GM18861 (cell line): ENCODE measurements at regions not wholly inside any gene's neighbourhood (a gene's known extent, or its start where the extent isn't known, plus 50 kb on each side); places are given as distances from the start of the nearest gene placed in this dataset.

Experiments
- ATAC-seq: cut with Tn5 transposase; IDR thresholded peaks from one replicate; pipeline ENCODE4 v1.9.1; 2021; ENCODE audit not compliant: unreplicated experiment

DNA sequence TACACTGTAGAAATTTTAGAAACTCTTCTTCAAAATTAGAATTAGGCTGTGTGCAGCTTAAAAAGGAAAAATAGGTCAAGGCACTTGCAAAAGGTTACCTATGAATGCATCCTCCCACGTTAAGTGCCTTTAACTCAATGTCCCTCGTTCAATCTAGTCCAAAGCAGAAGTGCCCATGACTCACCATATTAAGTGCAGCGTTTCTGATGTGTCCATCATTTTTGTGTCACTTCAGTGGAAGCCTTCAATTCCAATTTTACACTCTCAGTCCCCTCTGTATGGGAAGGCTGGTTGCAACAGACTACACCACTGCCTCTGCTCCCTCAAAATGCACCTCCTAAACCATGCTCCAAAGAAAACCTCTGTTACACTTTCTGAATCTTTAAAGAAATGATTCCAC is 53.4 kb downstream of the FOXB1 start:
- no peak for ATAC-seq

DNA sequence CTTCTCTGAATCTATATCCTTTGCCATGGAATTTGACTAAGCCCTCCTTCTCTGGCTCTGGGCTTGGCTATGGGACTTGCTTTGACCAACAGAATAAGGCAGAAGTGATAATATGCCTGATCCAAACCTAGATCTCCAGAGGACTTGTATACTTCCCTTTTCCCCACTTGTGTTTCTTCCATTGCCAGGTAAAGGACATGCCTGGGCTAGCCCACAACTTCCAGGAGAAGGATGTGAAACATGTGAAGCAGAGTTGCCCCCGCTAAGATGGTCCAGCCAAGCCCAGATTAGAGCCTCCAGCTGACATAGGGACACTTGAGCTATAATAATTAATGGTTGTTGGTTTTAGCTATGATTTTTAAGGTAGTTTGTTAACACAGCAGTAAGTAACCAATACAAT is 55.1 kb downstream of the FOXB1 start:
- ATAC-seq, result no peak

DNA sequence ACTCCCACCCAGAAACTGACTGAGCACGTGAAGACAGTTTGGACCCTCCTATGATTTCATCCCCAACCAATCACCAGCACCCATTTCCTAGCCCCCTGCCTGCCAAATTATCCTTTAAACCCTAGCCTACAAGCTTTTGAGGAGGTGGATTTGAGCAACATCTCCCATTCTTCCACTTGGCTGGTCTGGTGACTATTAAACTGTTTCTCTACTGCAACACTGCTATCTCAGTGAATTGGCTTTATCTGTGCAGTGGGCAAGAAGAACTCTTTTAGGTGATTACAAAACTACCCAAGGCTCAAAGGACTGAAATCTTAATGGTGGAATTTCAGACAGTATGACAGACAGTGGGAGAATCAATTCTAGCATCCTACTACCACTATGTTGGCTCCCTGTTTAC is 57.6 kb downstream of the FOXB1 start:
- ATAC-seq, result no peak

DNA sequence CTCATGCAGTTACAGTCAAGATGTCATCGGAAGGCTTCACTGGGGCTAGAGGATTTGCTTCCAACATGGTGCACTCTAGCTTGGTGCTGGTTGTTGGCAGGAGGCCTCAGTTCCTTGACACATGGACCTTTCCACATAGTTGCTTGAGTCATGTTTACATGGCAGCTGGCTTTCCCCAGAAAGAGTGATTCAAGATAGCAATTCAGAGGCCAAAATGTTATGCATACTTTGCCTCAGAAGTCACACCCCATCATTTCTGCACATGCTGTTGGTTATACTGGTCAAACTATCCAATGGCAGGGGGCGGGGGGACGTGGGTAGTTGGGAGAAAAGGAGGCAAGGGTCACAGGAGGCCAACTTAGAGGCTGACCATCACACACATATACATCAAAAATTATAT is 58.7 kb downstream of the FOXB1 start:
- no peak for ATAC-seq

DNA sequence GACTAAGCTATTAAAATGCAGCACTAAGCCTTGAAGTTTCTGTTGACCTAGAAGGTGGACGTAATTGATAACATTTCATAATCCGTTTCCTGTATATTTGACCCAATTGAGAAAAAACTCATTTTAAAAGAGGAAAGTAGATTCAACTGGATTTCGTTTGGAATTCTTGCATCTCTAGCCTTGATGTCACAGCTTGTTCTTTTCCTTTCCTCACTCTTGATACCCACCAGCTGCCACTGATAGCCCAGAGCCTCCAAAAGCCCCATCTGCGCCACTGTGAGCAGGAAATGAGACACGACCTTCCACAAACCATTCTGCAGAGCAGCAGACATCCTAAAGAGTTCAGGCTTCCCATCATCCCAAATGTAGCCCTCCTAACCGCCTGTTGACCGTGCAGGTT is 61.8 kb downstream of the FOXB1 start:
- ATAC-seq, result no peak

DNA sequence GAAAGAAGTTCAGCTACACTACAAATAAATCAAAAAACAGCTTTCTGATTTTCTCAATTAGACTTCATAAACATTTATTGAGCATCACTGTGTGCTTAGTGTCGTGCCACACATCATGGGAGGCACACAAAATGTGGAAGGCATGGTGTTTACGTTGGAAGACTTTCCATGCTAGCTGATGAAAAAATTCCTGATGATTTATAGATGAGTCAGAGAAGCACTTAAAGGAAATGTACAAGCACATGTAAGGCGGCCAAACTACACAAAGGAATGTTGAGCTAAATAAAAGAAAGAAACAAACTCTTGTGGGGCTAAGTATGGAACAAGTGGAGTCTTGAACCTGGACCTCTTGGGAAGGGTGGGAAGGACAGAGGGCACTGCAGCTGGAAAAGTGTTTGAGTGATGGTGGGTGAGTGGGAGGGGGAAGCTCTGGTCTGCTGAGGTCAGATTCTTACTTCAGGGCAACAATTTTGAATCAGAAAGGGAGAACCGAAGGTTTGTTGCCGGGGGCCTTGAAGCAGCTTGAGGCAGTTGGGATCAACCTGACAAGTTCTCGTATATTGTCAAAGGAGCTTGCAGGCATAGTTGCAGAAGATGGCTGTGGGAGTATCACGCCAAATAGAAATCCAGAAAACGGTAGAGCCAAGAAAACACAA is 66.9 kb downstream of the FOXB1 start:
- no peak for ATAC-seq

DNA sequence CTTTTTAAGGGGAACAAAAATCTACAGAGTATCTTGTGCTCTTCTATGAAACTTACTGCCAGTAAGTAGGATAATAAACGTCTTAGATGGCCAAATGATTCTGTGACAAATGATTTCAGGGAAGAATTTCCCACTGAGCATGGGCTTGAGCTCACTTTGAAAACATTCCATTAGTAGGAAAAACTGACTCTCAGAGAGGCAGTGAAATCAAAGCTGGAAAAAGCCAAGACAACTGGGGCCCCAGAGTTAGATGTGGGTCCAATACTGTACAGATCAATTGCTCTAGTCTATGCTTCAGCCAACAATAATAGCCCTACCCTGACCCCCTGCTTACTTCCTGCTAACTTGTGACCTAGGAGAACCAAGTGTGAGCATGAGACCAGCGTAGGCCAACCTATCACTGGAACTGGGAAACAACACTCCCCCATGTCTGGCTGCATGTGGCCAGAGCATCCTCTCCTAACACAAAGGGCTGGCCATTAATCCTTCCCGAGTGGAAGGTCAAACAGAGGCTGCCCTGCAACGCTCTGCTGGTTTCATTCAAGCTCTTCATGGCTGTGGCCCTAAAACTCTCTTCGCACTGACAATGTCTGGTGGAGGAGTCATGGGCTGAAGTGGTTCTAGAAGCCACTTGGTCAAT is 68.8 kb downstream of the FOXB1 start:
- no peak for ATAC-seq

DNA sequence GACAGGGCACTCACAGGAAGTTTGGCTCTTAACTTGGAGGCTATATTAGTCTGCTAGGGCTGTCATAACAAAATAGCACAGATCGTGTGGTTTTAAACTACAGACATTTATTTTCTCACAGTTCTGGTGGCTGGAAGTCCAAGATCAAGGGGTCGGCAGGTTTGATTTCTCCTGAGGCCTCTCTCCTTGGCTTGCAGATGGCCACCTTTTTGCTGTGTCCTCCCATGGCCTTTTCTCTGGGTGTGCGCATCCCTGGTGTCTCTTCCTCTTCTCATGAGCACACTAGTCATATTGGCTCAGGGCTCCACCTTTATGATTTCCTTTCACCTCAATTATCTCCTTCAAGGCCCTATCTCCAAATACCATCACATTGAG is 69.3 kb downstream of the FOXB1 start:
- ATAC-seq, result no peak

DNA sequence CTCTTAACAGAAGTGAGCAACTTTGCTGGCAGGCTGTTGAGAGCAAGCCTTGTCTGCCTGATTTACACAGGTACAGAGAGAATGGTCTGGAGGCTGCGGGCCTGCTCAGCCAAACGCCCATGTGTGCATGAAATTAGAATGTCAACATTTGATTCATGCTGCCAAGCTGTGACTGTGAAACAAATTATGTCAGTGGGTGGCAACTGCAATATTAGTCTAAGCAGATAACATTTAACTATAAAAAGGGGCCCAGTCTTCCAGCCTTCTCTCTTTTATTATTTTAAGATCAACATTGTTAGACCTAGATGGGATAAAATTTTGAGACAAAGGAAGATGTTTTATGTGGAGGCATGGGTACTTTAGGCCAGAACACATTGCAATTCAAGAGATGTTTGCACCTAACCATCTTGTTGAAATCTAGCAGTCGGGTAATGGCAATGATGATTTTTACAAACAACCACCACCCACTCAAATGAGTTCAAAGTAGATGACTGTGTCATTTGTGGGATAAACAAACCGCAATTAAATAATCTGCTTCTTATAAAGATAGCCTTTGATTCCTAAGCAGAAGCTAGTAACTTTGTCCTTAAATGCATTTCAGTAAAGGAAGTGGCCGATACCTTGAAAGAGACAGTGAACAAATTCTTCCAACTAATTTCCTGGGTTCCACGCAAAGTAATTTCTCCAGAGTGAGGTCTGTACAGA is 70.2 kb downstream of the FOXB1 start:
- no peak for ATAC-seq

DNA sequence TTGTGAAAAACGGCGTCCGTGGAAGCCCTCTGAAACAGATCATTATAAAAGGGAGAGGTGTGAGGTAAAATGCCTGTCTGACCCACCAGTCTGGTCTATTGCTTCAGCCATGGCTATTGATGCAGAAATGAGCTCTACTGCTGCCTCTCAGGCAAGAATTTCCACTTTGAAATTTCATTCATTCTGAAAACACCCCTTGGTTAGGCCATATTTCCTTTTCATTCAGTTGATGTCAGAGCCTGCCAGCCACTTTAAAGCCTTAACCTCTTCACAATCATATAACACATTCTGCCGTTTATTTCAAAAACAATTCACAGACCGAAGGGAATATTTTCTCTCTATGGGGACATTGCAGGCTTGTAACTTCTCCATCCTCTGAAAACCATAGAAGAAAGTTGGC is 71.9 kb downstream of the FOXB1 start:
- ATAC-seq, result no peak

DNA sequence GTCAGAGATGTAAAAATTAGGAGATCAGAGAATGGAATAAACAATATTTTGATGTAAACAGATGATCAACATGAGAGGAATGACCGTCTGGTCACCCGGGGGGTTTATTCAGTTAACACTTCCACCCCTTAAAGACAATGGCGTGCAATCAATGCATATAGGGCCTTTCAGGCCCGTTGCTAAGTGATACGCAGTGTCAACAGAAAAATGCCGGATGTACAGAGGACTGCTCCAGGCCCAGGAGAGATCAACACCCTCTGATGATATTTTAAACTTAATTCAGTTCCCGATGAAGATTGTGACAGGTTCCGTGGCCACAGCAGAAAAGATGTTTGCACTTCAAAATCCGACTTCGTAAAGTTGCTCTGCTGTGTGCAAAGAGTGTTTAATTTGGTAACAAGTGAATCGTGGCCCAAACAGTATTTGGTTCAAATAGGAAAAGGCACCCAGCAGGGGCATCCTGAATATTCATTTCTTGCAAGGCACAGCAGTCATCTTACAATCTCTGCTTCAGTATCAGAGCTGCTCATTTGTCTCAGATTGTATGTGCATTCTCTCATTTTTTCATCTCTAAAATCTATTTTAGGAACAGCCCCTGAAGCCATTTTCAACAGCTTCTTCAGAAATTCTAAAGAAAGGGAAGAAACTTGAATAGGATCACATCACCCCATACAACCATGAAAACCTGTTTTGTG is 72.6 kb downstream of the FOXB1 start:
- ATAC-seq, result no peak

DNA sequence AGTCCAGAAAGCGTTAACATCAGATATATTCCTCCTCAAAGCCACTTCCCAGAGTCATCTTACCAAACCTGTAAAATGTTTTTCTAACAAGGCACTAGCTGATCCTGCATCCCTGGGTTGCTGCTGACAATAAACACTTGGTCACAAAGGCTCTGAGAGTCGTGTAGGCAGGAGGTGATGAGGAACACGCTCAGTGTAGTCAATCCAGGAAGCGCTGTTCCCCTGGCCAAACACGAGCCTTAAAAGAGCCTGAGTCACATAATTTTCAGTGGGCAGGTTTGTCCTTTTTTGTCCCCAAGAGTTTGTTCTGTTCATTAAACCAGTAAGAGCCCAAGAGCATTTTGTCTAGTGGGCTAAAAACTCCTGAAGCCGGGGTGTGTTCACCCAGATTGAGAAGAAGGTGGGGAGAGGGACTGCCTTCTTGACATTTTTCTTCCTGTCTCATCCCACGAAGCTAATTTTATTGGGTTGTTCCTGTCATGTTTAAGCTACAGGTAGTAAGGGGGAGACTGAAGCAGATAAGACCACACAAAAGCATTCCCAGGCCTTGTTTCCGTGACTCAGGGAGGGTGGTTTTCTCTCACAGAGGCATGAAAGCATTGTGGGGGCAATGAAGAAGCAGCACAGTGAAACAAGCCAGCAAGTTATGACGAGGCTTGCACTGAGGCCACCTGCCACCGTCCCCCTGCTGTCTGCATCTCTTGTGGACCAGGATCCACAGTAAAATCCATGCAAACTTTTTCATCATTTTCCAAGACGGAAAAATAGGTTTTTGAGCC is 73.7 kb downstream of the FOXB1 start:
- ATAC-seq, result no peak

DNA sequence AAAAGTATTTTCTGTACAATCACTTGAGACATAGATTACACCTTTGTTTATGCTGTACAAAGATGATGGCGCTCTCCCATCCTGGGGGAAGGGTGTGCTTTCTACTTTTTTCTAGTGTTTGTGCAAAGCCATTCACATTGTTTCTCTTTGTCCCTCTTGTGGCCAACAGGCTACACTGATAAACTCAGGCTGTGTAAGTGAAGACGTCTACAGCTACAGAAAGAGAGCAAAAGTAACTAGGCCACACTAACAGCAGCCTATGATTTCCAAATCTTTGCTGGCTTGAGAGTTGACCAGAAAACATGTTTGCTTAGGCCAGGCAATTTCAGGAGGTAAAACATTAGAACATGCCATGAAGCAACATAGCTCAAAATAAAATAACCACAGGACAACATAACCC is 75.1 kb downstream of the FOXB1 start:
- no peak for ATAC-seq

DNA sequence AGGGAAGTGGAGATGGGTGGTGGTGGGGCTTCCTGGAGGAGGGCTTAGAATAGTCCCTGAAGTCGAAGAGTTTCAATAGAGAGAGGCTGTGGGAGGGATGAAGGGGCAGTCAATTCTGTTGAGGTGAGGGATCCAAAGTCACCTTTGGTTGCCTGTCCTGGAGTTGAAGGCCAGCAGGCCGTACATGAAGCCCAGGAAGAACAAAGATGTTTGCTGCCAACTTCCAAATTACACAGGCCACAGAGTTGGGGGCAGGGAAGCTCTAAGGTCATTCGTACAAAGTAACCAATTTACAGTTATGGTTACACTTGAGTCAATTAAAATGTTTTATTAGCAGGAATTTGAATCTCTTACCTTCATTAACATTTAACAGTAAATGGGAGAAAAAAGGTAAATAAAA is 77.9 kb downstream of the FOXB1 start:
- ATAC-seq, result no peak

DNA sequence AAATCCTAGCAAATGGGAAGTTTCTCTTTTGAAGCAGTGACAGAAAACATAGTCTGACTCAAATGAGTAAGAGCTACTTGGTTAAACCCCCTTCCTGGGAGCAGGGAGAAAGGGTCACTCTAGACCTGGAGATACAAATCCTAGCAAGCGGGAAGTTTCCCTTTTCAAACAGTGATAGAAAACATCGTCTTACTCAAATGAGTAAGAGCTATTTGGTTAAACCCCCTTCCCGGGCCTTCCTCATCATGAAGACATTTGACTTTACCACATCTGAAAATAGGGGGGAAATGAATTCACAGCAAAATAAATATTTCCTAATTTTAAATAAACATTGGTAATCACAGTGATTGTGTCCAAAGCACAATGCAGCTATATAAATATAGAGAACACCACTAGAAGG is 79.2 kb downstream of the FOXB1 start:
- no peak for ATAC-seq

DNA sequence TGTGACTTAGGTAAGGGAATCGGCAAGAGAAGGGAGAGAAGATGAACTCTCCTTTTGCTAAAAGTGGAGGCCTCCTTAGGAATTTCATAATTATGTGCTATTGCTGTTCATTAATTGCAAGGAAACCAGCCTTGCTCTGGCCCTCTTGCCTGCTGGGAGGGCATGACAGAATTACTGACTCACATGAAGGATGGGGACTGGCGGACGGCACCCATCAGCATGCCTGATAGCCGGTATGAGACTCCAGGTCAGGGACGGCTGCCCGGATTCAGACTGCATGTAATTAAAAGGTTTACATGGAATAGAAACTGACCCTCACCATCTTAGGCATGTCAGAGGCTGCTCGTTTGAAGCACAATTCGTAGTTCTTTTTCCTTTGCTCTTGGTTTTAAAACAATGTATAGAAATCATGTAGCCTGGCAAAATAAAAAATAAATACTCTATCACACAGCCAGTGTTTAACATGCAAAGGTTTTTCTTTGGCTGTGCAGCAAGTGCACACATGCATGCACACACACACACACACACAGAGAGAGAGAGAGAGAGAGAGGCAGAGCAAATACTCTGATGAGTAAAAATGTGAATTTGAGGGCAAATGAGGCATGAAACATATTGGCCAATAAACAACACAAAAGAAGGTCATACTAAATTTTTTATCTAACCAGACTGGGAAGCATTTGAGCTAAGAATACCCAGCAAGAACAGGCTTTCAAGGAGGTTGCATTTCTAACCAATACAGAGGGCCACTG is 82.7 kb downstream of the FOXB1 start:
- no peak for ATAC-seq

DNA sequence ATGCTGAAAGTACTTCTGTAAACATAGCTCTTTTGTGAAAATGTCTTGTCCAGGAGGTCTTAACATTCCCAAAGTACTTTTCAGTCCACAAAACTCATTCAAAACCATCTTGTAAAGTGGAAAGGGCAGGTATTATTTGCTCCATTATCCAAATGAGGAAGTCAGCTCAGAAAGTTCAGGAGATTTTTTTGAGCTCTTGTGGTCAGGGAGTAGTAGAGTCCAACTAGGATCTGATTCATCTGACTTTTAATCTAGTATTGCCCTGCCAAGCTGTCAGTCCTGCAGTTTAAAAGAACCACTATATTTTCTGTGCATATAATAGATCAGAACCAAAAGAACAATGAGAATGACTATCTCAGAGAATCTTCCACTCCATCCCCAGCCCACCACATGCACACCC is 83.5 kb downstream of the FOXB1 start:
- ATAC-seq, result no peak

DNA sequence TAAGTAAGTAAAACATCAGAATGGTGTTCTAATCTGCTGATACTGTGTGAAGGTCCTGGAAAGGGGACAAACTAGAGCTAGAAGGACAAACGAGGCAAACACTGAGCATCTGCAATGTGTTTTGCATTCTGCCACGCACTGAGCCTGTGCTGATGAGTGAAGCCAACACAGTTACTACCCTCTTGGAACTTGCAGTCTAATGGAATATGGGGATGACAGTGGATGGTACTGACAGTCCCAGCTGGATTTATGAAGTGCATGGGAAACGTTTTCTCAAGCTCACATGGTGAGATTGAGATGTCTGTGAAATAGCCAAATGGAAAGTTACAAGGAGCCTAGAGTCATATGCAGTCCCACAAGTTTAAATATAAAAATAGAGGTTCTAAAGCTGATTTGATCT is 86.6 kb downstream of the FOXB1 start:
- no peak for ATAC-seq

DNA sequence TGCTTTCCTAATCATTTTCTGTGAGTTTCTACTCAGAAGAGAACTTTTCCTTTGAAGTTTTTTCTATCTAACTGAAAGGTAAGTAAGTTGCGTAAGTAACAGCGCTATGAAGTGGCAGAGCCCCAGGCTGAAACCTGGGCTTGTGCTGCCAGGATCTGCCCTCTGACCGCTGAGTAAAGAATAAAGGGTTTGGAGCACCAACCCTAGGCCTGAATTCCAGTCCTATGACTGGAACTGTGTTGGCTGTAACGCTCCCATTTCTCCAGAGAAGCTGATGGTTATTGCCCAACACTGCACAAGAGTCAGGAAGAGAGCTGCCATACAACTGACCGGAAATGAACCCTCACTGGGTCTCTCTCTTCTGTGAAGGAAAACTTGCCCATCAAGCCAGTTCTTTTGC is 87.0 kb downstream of the FOXB1 start:
- no peak for ATAC-seq

DNA sequence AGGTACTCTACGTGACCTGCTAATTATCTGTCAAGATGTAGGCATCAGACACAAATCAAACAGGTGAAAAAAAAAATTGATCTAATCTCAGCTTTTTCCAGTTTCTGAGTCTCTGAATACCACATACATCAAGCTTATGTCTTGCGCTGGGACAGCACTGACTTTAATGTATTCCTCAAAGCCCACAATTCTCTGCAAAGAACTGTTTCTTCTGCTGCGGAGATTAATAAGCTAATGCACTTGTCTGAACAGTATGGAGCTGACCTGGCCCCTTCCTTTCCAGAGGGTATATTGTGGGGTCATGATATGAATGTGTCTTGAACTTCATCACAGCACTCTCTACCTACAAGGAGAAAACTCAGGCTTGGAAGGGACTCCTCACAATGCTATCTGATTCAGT is 87.8 kb downstream of the FOXB1 start:
- no peak for ATAC-seq
